Astrocyte (in vitro differentiated cells and primary cell): ENCODE measurements at regions not wholly inside any gene's neighbourhood (a gene's known extent, or its start where the extent isn't known, plus 50 kb on each side); places are given as distances from the start of the nearest gene placed in this dataset.

Source experiments
- DNase-seq: peaks from one replicate; pipeline ENCODE4 v3.0.0-alpha.2; 2010; ENCODE audit warnings: low read depth
- FAIRE-seq: peaks from 2 replicates; lab custom pipeline; 2011; peaks lifted over from hg19 to GRCh38; lab: Jason Lieb, UNC
- H2AFZ ChIP-seq: 2 replicates; pipeline ENCODE4 v1.6.0; 2012; ENCODE audit warnings: low read depth, low read length, inconsistent platforms
- H3K27ac ChIP-seq: 2 replicates; pipeline ENCODE4 v1.5.1; 2011; ENCODE audit warnings: low read depth, low read length, inconsistent platforms
- H3K27me3 ChIP-seq: 2 replicates; pipeline ENCODE4 v1.6.0; 2011; ENCODE audit warnings: low read length, inconsistent platforms; ENCODE audit not compliant: insufficient read depth
- H3K36me3 ChIP-seq: 2 replicates; pipeline ENCODE4 v1.5.1; 2011; ENCODE audit warnings: low read length, inconsistent platforms; ENCODE audit not compliant: insufficient read depth
- H3K4me1 ChIP-seq: 2 replicates; pipeline ENCODE4 v1.5.1; 2011; ENCODE audit warnings: low read length, inconsistent platforms; ENCODE audit not compliant: insufficient read depth
- H3K4me2 ChIP-seq: 2 replicates; pipeline ENCODE4 v1.6.0; 2012; ENCODE audit warnings: low read length, inconsistent platforms
- H3K4me3 ChIP-seq: 2 replicates; pipeline ENCODE4 v1.5.1; 2011; ENCODE audit warnings: low read depth, mild to moderate bottlenecking, low read length, inconsistent platforms; ENCODE audit not compliant: insufficient read depth
- H3K79me2 ChIP-seq: 2 replicates; pipeline ENCODE4 v1.6.0; 2012; ENCODE audit warnings: mild to moderate bottlenecking, low read length, inconsistent platforms; ENCODE audit not compliant: insufficient read depth
- H3K9ac ChIP-seq: 2 replicates; pipeline ENCODE4 v1.6.0; 2012; ENCODE audit warnings: mild to moderate bottlenecking, low read length, inconsistent platforms
- H3K9me3 ChIP-seq: 2 replicates; pipeline ENCODE4 v1.5.1; 2012; ENCODE audit warnings: low read depth, mild to moderate bottlenecking, low read length, inconsistent platforms; ENCODE audit not compliant: insufficient read depth
- H4K20me1 ChIP-seq: 2 replicates; pipeline ENCODE4 v1.6.0; 2012; ENCODE audit warnings: low read length, inconsistent platforms; ENCODE audit not compliant: insufficient read depth
- H3K27ac Mint-ChIP-seq: one replicate; pipeline ENCODE4 v1.8.0; 2021; ENCODE audit warnings: mild to moderate bottlenecking, mixed read lengths; ENCODE audit not compliant: unreplicated experiment
- H3K27me3 Mint-ChIP-seq: one replicate; pipeline ENCODE4 v1.8.0; 2021; ENCODE audit warnings: low read depth, mixed read lengths; ENCODE audit not compliant: unreplicated experiment
- H3K36me3 Mint-ChIP-seq: one replicate; pipeline ENCODE4 v1.8.0; 2021; ENCODE audit warnings: low read depth, mixed read lengths; ENCODE audit not compliant: unreplicated experiment
- H3K4me1 Mint-ChIP-seq: one replicate; pipeline ENCODE4 v1.8.0; 2021; ENCODE audit warnings: low read depth, mixed read lengths; ENCODE audit not compliant: unreplicated experiment
- H3K4me3 Mint-ChIP-seq: one replicate; pipeline ENCODE4 v1.8.0; 2021; ENCODE audit warnings: mild to moderate bottlenecking, moderate library complexity, mixed read lengths; ENCODE audit not compliant: unreplicated experiment
- H3K9me3 Mint-ChIP-seq: one replicate; pipeline ENCODE4 v1.8.0; 2021; ENCODE audit warnings: mild to moderate bottlenecking, mixed read lengths; ENCODE audit not compliant: unreplicated experiment
- CTCF ChIP-seq: IDR thresholded peaks from 2 replicates; pipeline ENCODE4 v1.5.1; 2011; ENCODE audit warnings: low read depth, mild to moderate bottlenecking, inconsistent platforms, low read length, moderate library complexity; ENCODE audit not compliant: insufficient read depth
- EZH2 ChIP-seq: IDR thresholded peaks from 2 replicates; pipeline ENCODE4 v1.6.1; 2012; ENCODE audit warnings: mild to moderate bottlenecking, low read length, inconsistent platforms; ENCODE audit not compliant: insufficient read depth

DNA sequence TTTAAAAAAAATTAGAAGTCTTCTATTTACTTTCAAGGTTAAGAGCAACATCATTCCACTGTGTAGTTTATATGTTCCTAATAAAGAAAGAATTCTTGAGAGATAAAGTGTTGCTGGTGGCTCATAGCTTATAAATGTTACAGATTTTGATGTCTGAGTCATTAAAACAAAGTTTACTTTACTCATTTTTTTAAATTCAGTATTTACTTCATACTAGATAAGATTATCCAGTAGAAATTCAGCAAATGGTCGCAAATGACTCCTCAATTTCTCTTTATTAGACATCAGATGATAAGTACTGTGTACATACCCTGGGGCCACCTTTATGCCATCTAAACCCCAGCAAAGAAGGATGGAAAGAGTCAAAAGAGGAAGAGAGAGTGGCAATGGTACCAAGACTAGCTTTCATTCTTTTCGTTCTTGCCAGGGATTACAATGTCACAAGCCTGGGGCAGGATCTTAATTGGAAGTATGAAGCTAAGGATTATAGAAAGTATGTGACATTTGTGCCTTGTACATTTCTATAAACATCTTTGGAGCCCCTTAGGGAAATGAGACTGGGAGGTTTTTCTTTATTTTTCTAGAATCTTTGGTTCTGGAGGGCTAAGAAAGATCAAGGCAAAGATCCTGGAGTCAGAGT is 206.1 kb downstream of the CHRM2 start:
- Mint-ChIP-seq H3K27ac (no peak overlapping the region), H3K36me3 (no peaks in the 10 kb centered on the region), H3K4me3 (no peak overlapping the region), H3K9me3 (no peaks in the 10 kb centered on the region), H3K27me3 (no peaks in the 10 kb centered on the region), H3K4me1 (peaks cover 11% of the 10 kb centered on the region)
- peaks cover 25% of the 10 kb centered on the region for H3K4me1 ChIP-seq
- no peak overlapping the region for H3K4me3 ChIP-seq
- H3K9me3 ChIP-seq, result no peaks in the 10 kb centered on the region
- no peaks in the 10 kb centered on the region for H4K20me1 ChIP-seq
- peak; percentile 78 for DNase-seq
- FAIRE-seq, result no peak
- H3K27ac ChIP-seq, result peak overlapping the region; percentile 86
- TF ChIP-seq EZH2, result no peak
- TF ChIP-seq CTCF, result no peak
- no peak overlapping the region for H2AFZ ChIP-seq
- no peaks in the 10 kb centered on the region for H3K36me3 ChIP-seq
- H3K79me2 ChIP-seq, result no peaks in the 10 kb centered on the region
- no peak overlapping the region for H3K4me2 ChIP-seq
- no peaks in the 10 kb centered on the region for H3K27me3 ChIP-seq
- no peak overlapping the region for H3K9ac ChIP-seq

DNA sequence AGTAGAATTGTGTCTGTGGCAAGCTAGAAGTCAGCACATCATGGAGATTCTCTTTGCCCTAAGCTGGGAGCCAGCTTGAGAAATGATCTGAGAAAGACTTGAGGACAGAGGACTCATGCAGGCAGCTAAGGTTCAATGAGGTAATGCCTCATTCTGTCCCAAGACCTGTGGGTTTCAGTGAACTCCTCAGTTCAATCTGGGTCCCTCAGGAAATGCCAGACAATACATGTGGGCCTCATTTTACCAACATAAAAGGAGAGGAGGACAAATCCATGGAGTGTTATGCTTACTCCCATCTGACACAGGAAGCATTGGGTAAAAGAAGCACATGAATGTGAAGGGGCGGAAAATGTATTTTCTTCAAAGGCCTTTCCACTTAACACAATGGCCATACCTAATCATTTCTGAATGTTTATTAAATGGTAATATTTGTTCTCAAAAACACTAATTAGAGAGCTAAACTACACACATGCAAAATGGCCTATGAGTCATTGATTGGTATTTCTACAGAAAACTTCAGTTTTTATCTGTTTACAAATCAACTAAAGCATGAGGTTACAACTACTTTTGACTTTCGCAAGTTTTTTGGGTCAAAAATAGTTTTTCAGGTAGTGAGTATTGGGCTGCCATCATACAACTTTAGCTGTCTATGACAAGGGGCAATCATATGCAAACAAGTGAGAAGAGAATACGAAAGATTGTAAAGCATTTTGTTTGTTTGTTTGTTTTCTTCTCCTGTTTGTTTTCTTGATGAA is 205.3 kb downstream of the CHRM2 start:
- no peaks in the 10 kb centered on the region for H3K27me3 Mint-ChIP-seq
- peaks cover 11% of the 10 kb centered on the region for H3K4me1 Mint-ChIP-seq
- Histone ChIP-seq H3K9me3 (no peaks in the 10 kb centered on the region), H3K9ac (peak overlapping the region; percentile 59), H3K27me3 (no peaks in the 10 kb centered on the region), H3K4me2 (peak overlapping the region; percentile 30), H3K4me3 (no peak overlapping the region), H3K36me3 (no peaks in the 10 kb centered on the region), H3K79me2 (no peaks in the 10 kb centered on the region), H3K27ac (peak overlapping the region; percentile 86), H4K20me1 (no peaks in the 10 kb centered on the region), H3K4me1 (peaks cover 25% of the 10 kb centered on the region), H2AFZ (peak overlapping the region; percentile 20)
- no peak overlapping the region for H3K4me3 Mint-ChIP-seq
- no peaks in the 10 kb centered on the region for H3K9me3 Mint-ChIP-seq
- H3K27ac Mint-ChIP-seq, result peak overlapping the region; percentile 80
- no peaks in the 10 kb centered on the region for H3K36me3 Mint-ChIP-seq
- FAIRE-seq (peak; percentile 43), DNase-seq (peak; percentile 75)
- TF ChIP-seq CTCF (no peak), EZH2 (no peak)
